ENCODE measurements at regions not wholly inside any gene's neighbourhood (a gene's known extent, or its start where the extent isn't known, plus 50 kb on each side); places are given as distances from the start of the nearest gene placed in this dataset.

- H3K27me3 ChIP-seq (ENCODE audit: insufficient read depth): no peaks in the 10 kb centered on the region
- H3K4me2 ChIP-seq: no peak overlapping the region
- H3K9ac ChIP-seq: no peak overlapping the region
- TF ChIP-seq RCOR1 (IDR thresholded peaks at IDR 0.05; ENCODE audit: low read length) (no peak), RAD21 (IDR thresholded peaks at IDR 0.05; ENCODE audit: low read length) (no peak), NFIC (IDR thresholded peaks at IDR 0.05; ENCODE audit: borderline replicate concordance) (no peak), ZBTB33 (IDR thresholded peaks at IDR 0.05; ENCODE audit: borderline replicate concordance, low read depth) (no peak), FOXJ3 (CRISPR knock-in tag; IDR thresholded peaks at IDR 0.05) (no peak), EP300 (IDR thresholded peaks at IDR 0.05; ENCODE audit: borderline replicate concordance in 1 of 2, low read depth in 1 of 2, low read length in 1 of 2) (no peak), GATA2 (CRISPR knock-in tag; IDR thresholded peaks at IDR 0.05) (no peak), RFX5 (IDR thresholded peaks at IDR 0.05; ENCODE audit: low read length) (no peak), CHD2 (IDR thresholded peaks at IDR 0.05; ENCODE audit: low read length, partially characterized antibody) (no peak), POLR2AphosphoS5 (IDR thresholded peaks at IDR 0.05; ENCODE audit: low read depth, low read length) (no peak)
- TF ChIP-seq, protein P1, sequence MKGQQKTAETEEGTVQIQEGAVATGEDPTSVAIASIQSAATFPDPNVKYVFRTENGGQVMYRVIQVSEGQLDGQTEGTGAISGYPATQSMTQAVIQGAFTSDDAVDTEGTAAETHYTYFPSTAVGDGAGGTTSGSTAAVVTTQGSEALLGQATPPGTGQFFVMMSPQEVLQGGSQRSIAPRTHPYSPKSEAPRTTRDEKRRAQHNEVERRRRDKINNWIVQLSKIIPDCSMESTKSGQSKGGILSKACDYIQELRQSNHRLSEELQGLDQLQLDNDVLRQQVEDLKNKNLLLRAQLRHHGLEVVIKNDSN (IDR thresholded peaks at IDR 0.05; ENCODE audit: borderline replicate concordance, low read depth): no peak
- TF ChIP-seq, protein P2, sequence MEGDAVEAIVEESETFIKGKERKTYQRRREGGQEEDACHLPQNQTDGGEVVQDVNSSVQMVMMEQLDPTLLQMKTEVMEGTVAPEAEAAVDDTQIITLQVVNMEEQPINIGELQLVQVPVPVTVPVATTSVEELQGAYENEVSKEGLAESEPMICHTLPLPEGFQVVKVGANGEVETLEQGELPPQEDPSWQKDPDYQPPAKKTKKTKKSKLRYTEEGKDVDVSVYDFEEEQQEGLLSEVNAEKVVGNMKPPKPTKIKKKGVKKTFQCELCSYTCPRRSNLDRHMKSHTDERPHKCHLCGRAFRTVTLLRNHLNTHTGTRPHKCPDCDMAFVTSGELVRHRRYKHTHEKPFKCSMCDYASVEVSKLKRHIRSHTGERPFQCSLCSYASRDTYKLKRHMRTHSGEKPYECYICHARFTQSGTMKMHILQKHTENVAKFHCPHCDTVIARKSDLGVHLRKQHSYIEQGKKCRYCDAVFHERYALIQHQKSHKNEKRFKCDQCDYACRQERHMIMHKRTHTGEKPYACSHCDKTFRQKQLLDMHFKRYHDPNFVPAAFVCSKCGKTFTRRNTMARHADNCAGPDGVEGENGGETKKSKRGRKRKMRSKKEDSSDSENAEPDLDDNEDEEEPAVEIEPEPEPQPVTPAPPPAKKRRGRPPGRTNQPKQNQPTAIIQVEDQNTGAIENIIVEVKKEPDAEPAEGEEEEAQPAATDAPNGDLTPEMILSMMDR (IDR thresholded peaks at IDR 0.05): no peak
- CTCF ChIA-PET: no interaction called here
- no peaks in the 10 kb centered on the region for H3K36me3 ChIP-seq (replicated peaks in 1 of 2; ENCODE audit: control insufficient read depth in 1 of 2, insufficient read depth in 2 of 2, low read length in 1 of 2)
- no peaks in the 10 kb centered on the region for H3K9me2 ChIP-seq
- H4K20me1 ChIP-seq (ENCODE audit: insufficient read depth): no peaks in the 10 kb centered on the region
- POLR2A ChIA-PET: no interaction called here
- no peaks in the 10 kb centered on the region for H3K79me2 ChIP-seq (ENCODE audit: insufficient read depth)
- no peak for DNase-seq
- H3K4me1 ChIP-seq (ENCODE audit: control insufficient read depth in 1 of 2, insufficient read depth in 2 of 2, low read depth in 1 of 2, low read length in 1 of 2): no peaks in the 10 kb centered on the region
- no peaks in the 10 kb centered on the region for H3K9me3 ChIP-seq
- no peak overlapping the region for H2AFZ ChIP-seq (ENCODE audit: low read depth)
- 21% methylated on average over 1 of the region's 1 CpG for WGBS (ENCODE audit: low lambda C conversion rate)
- H3K27ac ChIP-seq (ENCODE audit: low read depth in 2 of 2, low read length in 1 of 2): no peak overlapping the region
- H3K4me3 ChIP-seq (ENCODE audit: low read depth in 2 of 2, low read length in 1 of 2): no peak overlapping the region
- H3F3A ChIP-seq (replicated peaks; ENCODE audit: insufficient read depth): no peaks in the 10 kb centered on the region
These were observed 1017.4 kb downstream of the SI start for GRCh38 chr3:164060923-164061322.

DNA sequence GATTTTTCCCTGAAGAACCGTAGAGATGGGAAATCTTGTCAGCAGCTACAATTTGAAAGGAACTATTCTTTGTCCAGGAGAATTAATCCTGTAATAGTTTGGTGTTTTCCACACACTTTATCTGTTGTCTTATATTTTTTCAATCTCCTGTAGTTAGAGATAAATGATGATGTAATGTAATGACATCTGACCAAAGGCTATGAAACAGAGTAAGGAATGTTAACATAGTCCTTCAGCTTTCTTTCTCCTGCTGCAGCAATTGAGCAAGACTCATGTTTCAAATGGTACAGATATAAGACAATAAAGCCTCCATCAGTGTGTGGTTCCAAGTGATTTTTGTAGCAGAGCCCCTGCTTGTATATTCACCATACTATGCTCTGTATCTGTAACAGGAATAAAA is 1028.4 kb downstream of the SI start:
- Histone ChIP-seq H3K9ac (no peak overlapping the region), H2AFZ (ENCODE audit: low read depth) (no peak overlapping the region), H3K27ac (ENCODE audit: low read depth in 2 of 2, low read length in 1 of 2) (no peak overlapping the region), H3K4me2 (no peak overlapping the region), H3K36me3 (replicated peaks in 1 of 2; ENCODE audit: control insufficient read depth in 1 of 2, insufficient read depth in 2 of 2, low read length in 1 of 2) (no peaks in the 10 kb centered on the region), H3K79me2 (ENCODE audit: insufficient read depth) (no peaks in the 10 kb centered on the region), H3K4me3 (ENCODE audit: low read depth in 2 of 2, low read length in 1 of 2) (no peak overlapping the region), H4K20me1 (ENCODE audit: insufficient read depth) (no peaks in the 10 kb centered on the region), H3K9me3 (no peaks in the 10 kb centered on the region; the same call in 1 of the 2 replicates), H3K9me2 (peaks cover 3% of the 10 kb centered on the region; the same call in 1 of the 2 replicates), H3F3A (replicated peaks; ENCODE audit: insufficient read depth) (no peaks in the 10 kb centered on the region), H3K27me3 (ENCODE audit: insufficient read depth) (no peaks in the 10 kb centered on the region), H3K4me1 (ENCODE audit: control insufficient read depth in 1 of 2, insufficient read depth in 2 of 2, low read depth in 1 of 2, low read length in 1 of 2) (no peaks in the 10 kb centered on the region)
- 21% methylated on average over 1 of the region's 1 CpG for WGBS (ENCODE audit: low lambda C conversion rate)
- DNase-seq: no peak
- POLR2A ChIA-PET: no interaction called here
- CTCF ChIA-PET: interaction anchor here (1.1 kb wide), 1 partner anchor 22 kb away, joined by 3 read pairs; no protein-coding TSS in a partner anchor
- TF ChIP-seq RCOR1 (IDR thresholded peaks at IDR 0.05; ENCODE audit: low read length) (no peak), EP300 (IDR thresholded peaks at IDR 0.05; ENCODE audit: borderline replicate concordance in 1 of 2, low read depth in 1 of 2, low read length in 1 of 2) (no peak), TEAD4 (IDR thresholded peaks at IDR 0.05; ENCODE audit: borderline replicate concordance, insufficient read depth) (no peak), JUND (IDR thresholded peaks at IDR 0.05) (no peak), RAD21 (IDR thresholded peaks at IDR 0.05; ENCODE audit: low read length) (no peak), TAF1 (IDR thresholded peaks at IDR 0.05; ENCODE audit: borderline replicate concordance, low read depth, low read length) (no peak), TCF12 (IDR thresholded peaks at IDR 0.05) (no peak), SMC3 (IDR thresholded peaks at IDR 0.05; ENCODE audit: low read depth, low read length) (no peak), POLR2AphosphoS5 (IDR thresholded peaks at IDR 0.05; ENCODE audit: low read depth, low read length) (no peak), GABPA (IDR thresholded peaks at IDR 0.05; ENCODE audit: low read depth) (no peak), NFIC (IDR thresholded peaks at IDR 0.05; ENCODE audit: borderline replicate concordance) (no peak)
- TF ChIP-seq, protein P3, sequence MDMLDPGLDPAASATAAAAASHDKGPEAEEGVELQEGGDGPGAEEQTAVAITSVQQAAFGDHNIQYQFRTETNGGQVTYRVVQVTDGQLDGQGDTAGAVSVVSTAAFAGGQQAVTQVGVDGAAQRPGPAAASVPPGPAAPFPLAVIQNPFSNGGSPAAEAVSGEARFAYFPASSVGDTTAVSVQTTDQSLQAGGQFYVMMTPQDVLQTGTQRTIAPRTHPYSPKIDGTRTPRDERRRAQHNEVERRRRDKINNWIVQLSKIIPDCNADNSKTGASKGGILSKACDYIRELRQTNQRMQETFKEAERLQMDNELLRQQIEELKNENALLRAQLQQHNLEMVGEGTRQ (IDR thresholded peaks at IDR 0.05; ENCODE audit: borderline replicate concordance, low read depth, low read length): no peak
- TF ChIP-seq, protein P2 (IDR thresholded peaks at IDR 0.05): no peak
- TF ChIP-seq, protein P1 (IDR thresholded peaks at IDR 0.05; ENCODE audit: borderline replicate concordance, low read depth): no peak

Measured in SK-N-SH (cell line).